GM13977 (cell line): ENCODE measurements at regions not wholly inside any gene's neighbourhood (a gene's known extent, or its start where the extent isn't known, plus 50 kb on each side); places are given as distances from the start of the nearest gene placed in this dataset.
"Not testable (repeated sequence)": the region's sequence is repeated elsewhere in the genome, so short reads cannot be mapped to it uniquely, and the experiment has no call there.

Experiments used
- DNase-seq: peaks from one replicate; pipeline ENCODE4 v3.0.0; 2012; ENCODE audit warnings: low spot score
- CTCF ChIP-seq: IDR thresholded peaks from 2 replicates; pipeline ENCODE4 v1.5.1; 2012; ENCODE audit warnings: mild to moderate bottlenecking, control low read depth; ENCODE audit not compliant: insufficient read depth; ENCODE audit errors: extremely low read depth, missing control alignments
- in situ Hi-C: fragments of 300-500 bp; cut with MboI; formaldehyde crosslinking; loops from one replicate; pipeline ENCODE4 v1.12.0; 2022; ENCODE audit warnings: low sequenced_read_pairs, low pct_unique_long_range_greater_than_20kb, mixed read lengths, inconsistent platforms; ENCODE audit not compliant: unreplicated experiment

DNA sequence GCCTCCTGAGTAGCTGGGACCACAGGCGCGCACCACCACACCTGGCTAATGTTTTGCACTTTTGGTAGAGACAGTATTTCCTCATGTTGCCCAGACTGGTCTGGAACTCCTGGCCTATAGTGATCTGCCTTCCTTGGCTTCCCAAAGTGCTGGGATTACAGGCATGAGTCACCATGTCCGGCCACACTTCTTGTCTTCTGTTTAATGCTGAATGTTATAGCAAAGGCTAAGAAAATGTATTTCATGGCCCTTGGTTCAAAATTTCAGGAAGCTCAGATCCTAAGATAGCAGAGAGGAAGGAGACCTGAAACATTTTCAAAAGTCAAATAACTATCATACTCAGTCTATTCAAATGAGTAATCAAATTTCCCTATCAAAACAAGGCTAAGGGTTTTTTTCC is 229.6 kb downstream of the BAMBI start:
- in situ Hi-C loops, result no loop called here
- no peak for TF ChIP-seq CTCF

GRCh38 chr10:28909875-28910274 is 232.6 kb downstream of the BAMBI start:
- TF ChIP-seq CTCF, result no peak
- in situ Hi-C loops, result no loop called here

More for the DNA sequence above, 229.6 kb downstream of the BAMBI start:
- no peak for DNase-seq

DNA sequence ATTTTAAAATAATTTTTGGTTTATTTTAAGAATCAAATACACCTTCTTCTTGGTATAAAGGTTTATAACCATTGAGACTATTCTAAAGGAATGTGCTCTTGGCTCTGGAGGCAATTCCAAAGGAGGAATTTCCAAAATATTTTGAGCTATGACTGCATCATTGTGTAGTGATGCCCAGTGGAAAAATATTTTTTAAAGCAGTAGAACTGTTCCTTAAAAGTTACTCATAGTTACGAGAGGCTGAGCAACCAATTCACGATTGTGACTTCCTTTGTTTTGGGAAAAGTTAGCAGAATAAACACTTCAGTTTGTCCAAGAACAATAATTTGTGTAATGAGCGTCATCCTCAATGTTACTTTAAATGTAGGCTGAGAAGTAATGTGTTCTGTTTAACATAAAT is 233.6 kb downstream of the BAMBI start:
- TF ChIP-seq CTCF, result no peak
- in situ Hi-C loops, result no loop called here
- DNase-seq, result no peak

More at GRCh38 chr10:28909875-28910274, 232.6 kb downstream of the BAMBI start:
- no peak for DNase-seq

DNA sequence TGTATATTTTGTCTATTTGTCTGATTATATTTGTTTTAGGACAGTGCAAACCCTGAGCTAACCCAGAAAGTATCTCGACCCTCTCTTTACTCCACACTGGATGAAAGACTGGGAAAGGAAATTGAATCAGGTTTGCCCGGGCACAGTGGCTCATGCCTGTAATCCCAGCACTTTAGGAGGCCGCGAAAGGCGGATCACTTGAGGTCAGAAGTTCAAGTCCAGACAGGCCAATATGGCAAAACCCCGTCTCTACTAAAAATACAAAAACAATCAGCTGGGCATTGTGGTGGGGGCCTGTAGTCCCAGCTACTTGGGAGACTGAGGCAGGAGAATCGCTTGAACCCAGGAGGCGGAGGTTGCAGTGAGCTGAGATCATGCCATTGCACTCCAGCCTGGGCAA is 234.2 kb downstream of the BAMBI start:
- in situ Hi-C loops, DNase-seq: not testable (repeated sequence)

- no peak for TF ChIP-seq CTCF
- in situ Hi-C loops, result no loop called here
- no peak for DNase-seq
These were observed 234.9 kb downstream of the BAMBI start for GRCh38 chr10:28912017-28912783.

DNA sequence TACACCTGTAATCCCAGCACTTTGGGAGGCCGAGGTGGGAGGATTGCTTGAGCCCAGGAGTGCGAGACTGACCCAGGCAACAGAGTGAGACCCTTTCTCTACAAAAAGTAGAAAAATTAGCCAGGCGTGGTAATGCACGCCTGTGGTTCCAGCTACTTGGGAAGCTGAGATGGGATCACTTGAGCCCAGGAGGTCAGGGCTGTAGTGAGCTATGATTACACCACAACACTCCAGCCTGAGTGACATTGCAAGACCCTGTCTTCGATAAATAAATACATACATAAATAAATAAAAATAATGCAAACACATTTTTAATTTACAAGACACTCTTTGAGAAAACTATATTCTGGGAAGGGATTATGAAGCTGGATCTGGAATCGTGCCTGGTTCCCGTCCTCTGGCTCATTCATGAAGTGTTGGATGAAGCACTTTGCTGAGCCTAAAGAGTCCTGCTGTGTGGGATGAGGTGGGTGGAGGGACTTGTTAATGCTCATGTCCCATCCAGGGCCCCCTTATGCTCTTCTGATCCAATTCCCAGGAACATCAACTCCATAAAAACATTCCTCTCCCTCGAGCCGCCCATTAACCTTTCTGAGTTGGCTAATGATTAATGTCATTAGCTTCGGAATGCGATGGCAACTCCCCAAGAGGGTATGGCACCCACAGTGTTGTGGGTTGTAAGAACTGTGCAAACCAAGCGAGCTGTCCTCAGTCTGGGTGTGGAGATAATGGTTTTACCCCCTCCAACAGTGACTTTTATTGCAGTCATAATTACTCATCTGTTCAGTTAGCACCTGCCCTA is 236.3 kb downstream of the BAMBI start:
- no peak for TF ChIP-seq CTCF
- in situ Hi-C loops, result no loop called here
- no peak for DNase-seq

- no peak for DNase-seq
- in situ Hi-C loops, result no loop called here
- TF ChIP-seq CTCF, result no peak
These were observed 237.4 kb downstream of the BAMBI start for GRCh38 chr10:28914701-28915100.
